ENCODE measurements at regions not wholly inside any gene's neighbourhood (a gene's known extent, or its start where the extent isn't known, plus 50 kb on each side); places are given as distances from the start of the nearest gene placed in this dataset.

DNA sequence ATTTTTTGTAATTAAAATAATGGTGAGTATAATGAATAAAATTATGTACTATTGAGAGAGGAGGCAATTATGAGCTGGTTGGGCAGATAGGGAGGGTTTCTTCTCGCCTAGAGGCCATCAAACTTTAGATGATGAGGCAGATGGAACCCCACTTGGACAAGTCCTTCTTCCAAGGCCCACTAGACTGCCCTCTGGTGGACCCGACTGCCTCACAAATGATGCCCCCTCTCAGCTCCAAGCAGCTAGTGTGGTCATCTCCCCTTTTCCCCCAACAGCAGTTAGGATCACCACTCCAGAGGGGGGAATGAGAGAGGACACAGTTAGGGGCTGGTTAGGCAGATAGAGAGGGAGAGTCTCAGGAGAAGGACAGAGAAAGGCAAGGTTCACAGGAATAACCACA lies 348.0 kb upstream of the CDH18 start:
- TF ChIP-seq, protein P1, sequence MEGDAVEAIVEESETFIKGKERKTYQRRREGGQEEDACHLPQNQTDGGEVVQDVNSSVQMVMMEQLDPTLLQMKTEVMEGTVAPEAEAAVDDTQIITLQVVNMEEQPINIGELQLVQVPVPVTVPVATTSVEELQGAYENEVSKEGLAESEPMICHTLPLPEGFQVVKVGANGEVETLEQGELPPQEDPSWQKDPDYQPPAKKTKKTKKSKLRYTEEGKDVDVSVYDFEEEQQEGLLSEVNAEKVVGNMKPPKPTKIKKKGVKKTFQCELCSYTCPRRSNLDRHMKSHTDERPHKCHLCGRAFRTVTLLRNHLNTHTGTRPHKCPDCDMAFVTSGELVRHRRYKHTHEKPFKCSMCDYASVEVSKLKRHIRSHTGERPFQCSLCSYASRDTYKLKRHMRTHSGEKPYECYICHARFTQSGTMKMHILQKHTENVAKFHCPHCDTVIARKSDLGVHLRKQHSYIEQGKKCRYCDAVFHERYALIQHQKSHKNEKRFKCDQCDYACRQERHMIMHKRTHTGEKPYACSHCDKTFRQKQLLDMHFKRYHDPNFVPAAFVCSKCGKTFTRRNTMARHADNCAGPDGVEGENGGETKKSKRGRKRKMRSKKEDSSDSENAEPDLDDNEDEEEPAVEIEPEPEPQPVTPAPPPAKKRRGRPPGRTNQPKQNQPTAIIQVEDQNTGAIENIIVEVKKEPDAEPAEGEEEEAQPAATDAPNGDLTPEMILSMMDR (IDR thresholded peaks at IDR 0.05): no peak
- TF ChIP-seq POLR2A (IDR thresholded peaks at IDR 0.05): no peak
